Epithelial cell of proximal tubule (primary cell): ENCODE measurements at regions not wholly inside any gene's neighbourhood (a gene's known extent, or its start where the extent isn't known, plus 50 kb on each side); places are given as distances from the start of the nearest gene placed in this dataset.
"Not testable (repeated sequence)": the region's sequence is repeated elsewhere in the genome, so short reads cannot be mapped to it uniquely, and the experiment has no call there.

Experiments
- DNase-seq: peaks from one replicate; pipeline ENCODE4 v3.0.0-alpha.2; 2011; ENCODE audit warnings: low read depth
- H3K4me3 ChIP-seq: 2 replicates; pipeline ENCODE4 v1.5.1; 2011; ENCODE audit warnings: low read depth, mild to moderate bottlenecking, low read length
- TF ChIP-seq, protein P1 (sequence below): conservative IDR thresholded peaks from 2 replicates; pipeline ENCODE4 v1.5.1; 2012; ENCODE audit warnings: low read depth, mild to moderate bottlenecking, low read length

DNA sequence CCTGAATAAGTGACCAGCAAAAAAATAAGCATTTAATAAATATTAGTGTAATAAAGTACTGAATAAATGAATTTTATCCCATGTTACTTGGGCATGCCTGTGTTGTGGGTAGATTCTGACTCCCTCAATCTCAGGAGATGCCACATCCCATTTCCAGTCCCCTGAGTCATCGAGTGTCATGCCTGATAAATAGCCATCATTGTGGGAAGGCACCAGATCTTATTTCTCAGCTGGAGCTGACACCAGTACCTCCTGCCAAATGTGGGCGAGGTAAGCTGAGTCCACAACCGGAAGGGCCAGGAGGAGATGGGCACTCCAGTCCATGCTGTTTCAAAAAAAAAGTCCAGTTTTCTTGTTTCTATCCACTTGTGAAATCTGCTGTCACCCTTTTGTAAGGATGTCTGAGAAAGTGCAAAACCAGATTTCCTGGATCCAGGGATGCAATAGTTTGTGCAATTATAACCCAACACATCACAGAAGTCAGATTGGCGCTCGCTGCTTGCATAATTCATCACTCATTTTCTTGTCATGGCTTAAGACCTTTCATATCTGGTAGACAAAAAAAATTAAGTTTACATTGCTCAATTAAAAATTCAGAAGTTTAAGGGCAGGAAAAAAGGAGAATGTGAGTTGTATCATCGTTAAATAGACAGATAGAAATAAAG lies 311.6 kb downstream of the MIAT start:
- TF ChIP-seq, protein P1, sequence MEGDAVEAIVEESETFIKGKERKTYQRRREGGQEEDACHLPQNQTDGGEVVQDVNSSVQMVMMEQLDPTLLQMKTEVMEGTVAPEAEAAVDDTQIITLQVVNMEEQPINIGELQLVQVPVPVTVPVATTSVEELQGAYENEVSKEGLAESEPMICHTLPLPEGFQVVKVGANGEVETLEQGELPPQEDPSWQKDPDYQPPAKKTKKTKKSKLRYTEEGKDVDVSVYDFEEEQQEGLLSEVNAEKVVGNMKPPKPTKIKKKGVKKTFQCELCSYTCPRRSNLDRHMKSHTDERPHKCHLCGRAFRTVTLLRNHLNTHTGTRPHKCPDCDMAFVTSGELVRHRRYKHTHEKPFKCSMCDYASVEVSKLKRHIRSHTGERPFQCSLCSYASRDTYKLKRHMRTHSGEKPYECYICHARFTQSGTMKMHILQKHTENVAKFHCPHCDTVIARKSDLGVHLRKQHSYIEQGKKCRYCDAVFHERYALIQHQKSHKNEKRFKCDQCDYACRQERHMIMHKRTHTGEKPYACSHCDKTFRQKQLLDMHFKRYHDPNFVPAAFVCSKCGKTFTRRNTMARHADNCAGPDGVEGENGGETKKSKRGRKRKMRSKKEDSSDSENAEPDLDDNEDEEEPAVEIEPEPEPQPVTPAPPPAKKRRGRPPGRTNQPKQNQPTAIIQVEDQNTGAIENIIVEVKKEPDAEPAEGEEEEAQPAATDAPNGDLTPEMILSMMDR = no peak
- DNase-seq = no peak
- no peak overlapping the region for H3K4me3 ChIP-seq

DNA sequence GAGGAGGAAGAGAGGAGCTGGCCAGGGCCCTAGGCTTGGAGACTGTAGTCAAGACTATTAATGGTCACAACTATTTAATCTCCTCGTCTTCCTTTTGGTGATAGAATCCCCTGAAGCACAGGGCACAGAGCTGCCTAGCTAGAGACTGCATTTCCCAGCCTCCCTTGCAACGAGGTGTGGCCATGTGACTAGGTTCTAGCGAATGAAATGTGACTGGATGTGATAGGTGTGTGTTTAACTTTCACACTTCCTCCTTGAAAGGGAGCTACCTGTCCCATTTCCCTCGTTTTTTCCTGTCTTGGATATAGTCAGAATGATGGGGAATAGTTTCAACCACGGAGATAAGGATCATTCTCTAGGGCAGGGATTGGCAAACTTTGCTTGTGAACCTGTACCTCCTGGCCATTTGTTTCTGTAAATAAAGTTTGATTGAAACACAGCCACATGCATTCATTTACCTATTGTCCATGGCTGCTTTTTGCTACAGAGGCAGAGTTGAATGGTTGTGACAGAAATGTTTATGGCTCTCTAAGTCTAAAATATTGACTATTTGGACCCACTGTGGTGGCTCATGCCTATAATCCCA lies 313.5 kb downstream of the MIAT start:
- H3K4me3 ChIP-seq = no peak overlapping the region
- DNase-seq = no peak
- TF ChIP-seq, protein P1 = no peak

DNA sequence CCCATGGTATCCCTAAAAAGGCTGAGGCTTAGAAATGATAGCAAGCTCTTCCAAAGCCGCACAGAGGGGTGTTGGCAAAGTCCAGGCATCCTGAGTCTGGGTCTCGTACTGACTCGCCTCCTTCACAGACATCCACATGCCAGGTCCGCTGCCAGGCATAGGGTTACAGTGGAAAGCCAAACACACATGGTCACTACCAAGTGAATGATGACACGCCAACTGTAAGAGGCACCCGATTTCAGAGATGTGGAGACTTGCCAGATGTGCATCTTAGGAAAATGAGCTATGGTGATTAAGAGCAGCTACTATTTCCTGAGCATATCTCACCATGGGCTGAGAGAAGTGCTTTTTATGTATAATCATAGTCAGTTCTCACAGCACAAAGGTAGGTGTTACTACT lies 314.9 kb downstream of the MIAT start:
- TF ChIP-seq, protein P1 = no peak
- no peak for DNase-seq

DNA sequence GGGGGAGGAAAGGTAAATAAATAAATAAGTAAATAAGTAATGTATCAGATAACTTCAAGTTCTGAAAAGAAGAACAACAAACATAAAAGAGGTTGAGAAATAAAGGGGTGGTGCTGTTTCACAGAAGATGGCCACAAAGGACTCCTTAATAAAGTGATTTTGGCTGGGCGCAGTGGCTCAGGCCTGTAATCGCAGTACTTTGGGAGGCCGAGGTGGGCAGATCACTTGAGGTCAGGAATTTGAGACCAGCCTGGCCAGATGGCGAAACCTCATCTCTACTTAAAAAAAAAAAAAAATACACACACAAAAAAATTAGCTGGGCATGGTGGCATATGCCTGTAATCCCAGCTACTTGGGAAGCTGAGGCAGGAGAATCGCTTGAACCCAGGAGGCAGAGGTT lies 315.5 kb downstream of the MIAT start:
- H3K4me3 ChIP-seq, DNase-seq: not testable (repeated sequence)

More for the DNA sequence above, 314.9 kb downstream of the MIAT start:
- no peak overlapping the region for H3K4me3 ChIP-seq

DNA sequence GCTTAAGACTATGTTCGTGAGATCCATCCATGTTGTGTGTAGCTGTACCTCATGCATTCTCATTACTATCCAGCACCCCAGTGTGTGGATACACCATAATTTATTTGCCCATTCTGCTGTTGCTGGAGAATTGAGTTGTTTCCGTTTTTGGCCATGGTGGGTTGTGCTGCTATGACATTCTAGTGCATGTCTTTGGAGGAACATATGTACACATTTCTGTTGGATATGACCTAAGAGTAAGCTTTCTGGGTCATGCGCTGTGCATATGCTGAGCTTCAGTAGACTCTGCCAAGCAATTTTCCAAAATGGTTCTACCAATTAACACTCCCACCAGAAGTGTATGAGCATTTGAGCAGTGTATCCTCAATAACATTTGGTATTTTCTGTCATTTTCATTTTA lies 316.6 kb downstream of the MIAT start:
- H3K4me3 ChIP-seq = no peak overlapping the region
- no peak for DNase-seq
- TF ChIP-seq, protein P1 = no peak

DNA sequence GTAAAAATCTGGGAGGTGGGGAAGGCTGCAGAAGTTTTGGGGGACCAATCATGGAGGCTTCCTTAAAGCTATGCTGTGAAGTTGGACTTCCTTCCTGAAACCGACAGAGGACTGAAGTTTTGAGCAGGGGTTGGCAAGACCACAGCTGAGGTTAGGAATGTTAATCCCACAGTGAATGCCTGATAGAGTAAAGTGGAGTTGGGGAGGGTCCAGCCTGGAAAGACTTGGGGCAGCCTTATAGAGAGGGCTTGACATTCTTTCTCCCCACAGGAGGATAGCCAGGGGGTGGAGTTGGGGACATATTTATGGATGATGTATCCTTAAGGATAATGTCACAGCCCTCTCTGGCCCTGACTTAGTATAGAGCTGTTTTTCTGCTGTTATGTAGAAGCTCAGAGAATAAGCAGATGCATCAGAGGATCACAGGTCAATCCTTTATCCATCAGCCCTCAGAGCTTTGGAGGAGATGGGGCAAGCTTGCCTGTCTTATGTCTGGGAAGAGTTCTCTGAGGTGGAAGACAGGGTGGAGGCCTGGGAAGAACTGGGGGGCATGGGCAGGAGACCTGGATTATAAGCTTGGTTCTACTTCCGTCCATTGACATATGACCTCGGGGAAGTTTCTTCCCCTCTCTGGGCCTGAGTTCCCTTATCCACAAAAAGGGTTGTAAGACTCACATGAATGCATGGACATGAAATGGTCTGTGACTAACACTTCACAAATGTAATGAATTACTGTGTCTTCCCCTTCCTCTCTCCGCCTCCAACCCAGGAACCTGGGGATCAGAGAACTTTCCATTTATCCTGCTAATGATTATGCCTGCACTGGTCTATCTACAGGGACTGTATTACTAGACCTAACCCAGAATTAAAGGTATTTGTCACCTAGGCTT lies 317.8 kb downstream of the MIAT start:
- no peak for DNase-seq
- H3K4me3 ChIP-seq = no peak overlapping the region
- TF ChIP-seq, protein P1 = no peak

DNA sequence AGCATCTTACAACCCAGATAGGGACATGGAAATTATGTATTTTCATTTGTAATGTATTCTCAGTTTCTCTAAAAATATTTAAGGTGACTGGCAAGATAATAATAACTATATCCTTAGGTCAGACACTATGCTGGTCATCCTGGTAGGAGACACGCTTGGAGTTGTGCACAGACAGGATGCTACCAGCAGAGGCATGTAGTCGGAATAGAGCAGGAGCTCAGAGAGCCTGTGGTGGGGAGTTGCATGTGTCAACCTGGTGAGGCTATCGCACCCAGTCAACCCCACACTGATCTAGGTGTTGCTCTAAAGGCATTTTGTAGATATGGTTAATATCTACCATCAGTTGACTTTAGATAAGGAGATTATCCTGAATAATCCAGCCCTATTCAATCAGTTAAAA lies 318.5 kb downstream of the MIAT start:
- TF ChIP-seq, protein P1 = no peak
- H3K4me3 ChIP-seq = no peak overlapping the region
- no peak for DNase-seq
